ENCODE measurements at regions not wholly inside any gene's neighbourhood (a gene's known extent, or its start where the extent isn't known, plus 50 kb on each side); places are given as distances from the start of the nearest gene placed in this dataset.

DNA sequence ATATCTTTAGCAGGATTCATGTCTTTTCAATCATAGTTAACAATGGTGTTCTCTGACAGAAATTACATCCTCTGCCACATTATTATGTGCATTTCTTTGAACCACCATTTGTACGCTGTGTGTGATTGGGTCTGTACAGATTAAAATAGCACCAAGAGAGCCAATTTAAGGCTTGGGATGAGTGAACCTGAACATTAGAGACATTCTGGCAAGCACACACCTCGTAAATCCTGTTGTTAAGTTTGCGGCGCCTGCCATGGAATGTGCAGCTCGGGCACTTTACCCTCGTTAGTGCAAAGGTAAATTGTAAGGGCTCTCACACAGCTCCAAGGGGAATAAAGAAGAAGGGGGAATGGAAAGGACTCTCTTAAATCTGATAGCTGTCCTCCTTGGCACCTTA lies 482.4 kb upstream of the DPPA4 start:
- DNase-seq (ENCODE audit: low read depth): no peak
- TF ChIP-seq, protein P1, sequence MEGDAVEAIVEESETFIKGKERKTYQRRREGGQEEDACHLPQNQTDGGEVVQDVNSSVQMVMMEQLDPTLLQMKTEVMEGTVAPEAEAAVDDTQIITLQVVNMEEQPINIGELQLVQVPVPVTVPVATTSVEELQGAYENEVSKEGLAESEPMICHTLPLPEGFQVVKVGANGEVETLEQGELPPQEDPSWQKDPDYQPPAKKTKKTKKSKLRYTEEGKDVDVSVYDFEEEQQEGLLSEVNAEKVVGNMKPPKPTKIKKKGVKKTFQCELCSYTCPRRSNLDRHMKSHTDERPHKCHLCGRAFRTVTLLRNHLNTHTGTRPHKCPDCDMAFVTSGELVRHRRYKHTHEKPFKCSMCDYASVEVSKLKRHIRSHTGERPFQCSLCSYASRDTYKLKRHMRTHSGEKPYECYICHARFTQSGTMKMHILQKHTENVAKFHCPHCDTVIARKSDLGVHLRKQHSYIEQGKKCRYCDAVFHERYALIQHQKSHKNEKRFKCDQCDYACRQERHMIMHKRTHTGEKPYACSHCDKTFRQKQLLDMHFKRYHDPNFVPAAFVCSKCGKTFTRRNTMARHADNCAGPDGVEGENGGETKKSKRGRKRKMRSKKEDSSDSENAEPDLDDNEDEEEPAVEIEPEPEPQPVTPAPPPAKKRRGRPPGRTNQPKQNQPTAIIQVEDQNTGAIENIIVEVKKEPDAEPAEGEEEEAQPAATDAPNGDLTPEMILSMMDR (IDR thresholded peaks at IDR 0.05; ENCODE audit: low read depth, low read length, missing control alignments): no peak
- no peak overlapping the region for H3K4me3 ChIP-seq (ENCODE audit: low read depth, low read length)

DNA sequence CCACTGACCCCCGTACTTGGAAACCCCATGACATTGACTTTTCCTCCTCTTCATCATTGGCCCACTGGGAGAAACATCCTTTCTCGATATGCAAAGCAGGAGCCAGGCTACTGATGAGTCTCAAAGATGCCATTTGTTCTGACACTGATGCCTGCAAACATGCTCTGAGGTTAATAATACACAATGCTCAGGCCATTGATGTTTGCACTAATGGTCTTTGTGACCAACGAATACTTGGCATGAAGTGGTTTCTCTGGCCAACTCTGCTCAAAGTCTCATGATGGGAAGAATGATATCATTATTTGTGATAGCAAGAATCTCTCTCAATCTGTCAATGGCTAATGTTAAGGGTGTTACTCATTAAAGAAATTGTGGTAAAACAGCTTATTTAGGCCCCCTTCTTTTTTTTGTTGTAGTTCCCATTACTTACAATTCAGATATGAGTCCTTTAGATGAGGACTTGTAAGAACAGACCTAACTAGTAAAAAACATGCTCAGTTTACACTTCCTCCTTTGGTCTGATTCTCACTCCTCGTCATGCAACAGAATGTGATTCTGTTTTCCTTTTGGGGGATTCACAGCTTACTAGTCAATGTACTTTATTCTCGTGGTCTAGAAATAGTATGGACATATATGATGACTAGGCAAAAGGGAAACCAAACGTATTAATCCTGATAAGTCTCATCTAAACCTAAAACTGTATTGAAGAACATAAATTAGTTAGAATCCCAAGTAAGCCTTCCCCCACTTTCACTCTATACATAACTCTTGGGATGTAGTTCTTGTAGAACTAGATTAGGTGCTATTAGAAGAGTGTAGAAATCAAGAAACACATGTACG lies 488.8 kb upstream of the DPPA4 start:
- TF ChIP-seq, protein P1 (IDR thresholded peaks at IDR 0.05; ENCODE audit: low read depth, low read length, missing control alignments): no peak
- no peak for DNase-seq (ENCODE audit: low read depth)

GRCh38 chr3:109831403-109831802 lies 494.1 kb upstream of the DPPA4 start:
- DNase-seq (ENCODE audit: low read depth): no peak
- H3K4me3 ChIP-seq (ENCODE audit: low read depth, low read length): no peak overlapping the region
- TF ChIP-seq, protein P1 (IDR thresholded peaks at IDR 0.05; ENCODE audit: low read depth, low read length, missing control alignments): no peak

More for the DNA sequence above, 488.8 kb upstream of the DPPA4 start:
- H3K4me3 ChIP-seq (ENCODE audit: low read depth, low read length): no peak overlapping the region

DNA sequence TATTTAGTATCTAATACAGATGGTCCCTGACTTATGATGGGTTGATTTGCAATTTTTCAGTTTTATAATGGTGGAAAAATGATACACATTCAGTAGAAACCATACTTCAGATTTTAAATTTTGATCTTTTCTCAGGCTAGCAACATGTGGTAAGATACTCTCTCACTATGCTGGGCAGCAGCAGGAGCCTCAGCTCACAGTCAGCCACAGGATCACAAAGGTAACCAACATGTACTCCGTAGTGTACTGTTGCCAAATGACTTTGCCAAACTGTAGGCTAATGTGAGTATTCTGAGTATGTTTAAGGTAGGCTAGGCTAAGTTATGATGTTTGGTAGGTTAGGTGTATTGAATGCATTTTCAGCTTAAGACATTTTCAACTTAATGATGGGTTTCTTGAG lies 498.6 kb upstream of the DPPA4 start:
- TF ChIP-seq, protein P1 (IDR thresholded peaks at IDR 0.05; ENCODE audit: low read depth, low read length, missing control alignments): no peak
- no peak for DNase-seq (ENCODE audit: low read depth)
- no peak overlapping the region for H3K4me3 ChIP-seq (ENCODE audit: low read depth, low read length)

GRCh38 chr3:109851854-109852253 lies 514.5 kb upstream of the DPPA4 start:
- DNase-seq (ENCODE audit: low read depth): no peak
- H3K4me3 ChIP-seq (ENCODE audit: low read depth, low read length): no peak overlapping the region
- TF ChIP-seq, protein P1 (IDR thresholded peaks at IDR 0.05; ENCODE audit: low read depth, low read length, missing control alignments): no peak

GRCh38 chr3:109852283-109852682 lies 514.9 kb upstream of the DPPA4 start:
- no peak for DNase-seq (ENCODE audit: low read depth)
- H3K4me3 ChIP-seq (ENCODE audit: low read depth, low read length): no peak overlapping the region

More at GRCh38 chr3:109852283-109852682, 514.9 kb upstream of the DPPA4 start:
- TF ChIP-seq, protein P1 (IDR thresholded peaks at IDR 0.05; ENCODE audit: low read depth, low read length, missing control alignments): no peak

Measured in GM12864 (cell line).